ENCODE measurements at regions not wholly inside any gene's neighbourhood (a gene's known extent, or its start where the extent isn't known, plus 50 kb on each side); places are given as distances from the start of the nearest gene placed in this dataset.

DNA sequence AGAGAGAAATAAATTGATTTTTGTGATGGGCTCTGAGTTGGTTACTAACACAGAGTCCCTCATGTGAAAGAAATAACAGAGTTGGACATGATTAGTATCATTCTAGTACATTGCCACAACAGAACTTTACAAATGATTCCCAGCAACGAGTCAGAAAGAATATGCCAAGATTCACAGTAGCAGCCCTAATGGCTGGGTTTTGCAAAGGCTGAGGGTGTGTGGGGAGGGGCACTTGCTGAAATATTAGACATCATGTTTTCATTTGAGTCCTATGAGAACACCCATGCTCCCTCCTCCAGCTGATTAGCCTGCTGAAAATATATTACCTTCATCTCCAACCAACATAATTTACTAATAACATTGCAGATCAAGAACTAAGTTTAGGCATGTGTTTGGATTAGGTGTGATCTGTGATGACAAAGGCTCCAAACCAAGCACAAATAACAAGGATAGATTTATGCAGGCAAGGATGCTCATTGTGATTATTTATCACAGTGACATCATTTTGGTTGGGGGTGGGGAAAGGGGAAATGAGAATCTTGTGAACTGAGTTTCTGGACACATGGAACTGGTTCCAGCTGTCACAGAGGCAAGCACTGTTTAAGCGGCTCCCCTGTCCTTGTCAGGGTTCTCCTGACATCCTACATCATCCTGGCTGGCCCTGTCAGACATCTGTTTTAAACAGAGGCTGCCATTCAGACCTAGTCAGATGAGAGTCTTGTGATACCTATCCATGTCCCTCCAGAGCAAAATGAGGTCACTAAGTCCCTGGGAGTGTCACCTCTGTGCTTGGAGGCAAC is 205.8 kb upstream of the NCKAP5 start:
- DNase-seq = no peak

DNA sequence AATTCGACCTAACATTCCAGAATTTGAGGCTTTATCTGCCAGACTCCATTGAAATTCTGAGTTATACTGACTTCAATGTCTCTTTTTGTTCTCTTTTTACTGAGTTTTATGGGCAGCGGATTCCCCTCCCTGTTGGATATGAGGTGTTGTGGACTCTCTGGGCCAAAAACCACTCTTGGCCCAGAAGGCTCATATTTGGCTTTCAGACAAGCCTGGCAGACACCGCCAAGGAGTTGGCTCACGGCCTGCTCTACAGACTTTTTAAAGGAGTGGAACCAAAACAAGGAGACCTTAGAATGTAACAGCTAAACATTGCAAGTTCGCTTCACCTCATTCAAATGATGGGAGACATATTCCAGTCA is 206.4 kb upstream of the NCKAP5 start:
- DNase-seq = no peak

DNA sequence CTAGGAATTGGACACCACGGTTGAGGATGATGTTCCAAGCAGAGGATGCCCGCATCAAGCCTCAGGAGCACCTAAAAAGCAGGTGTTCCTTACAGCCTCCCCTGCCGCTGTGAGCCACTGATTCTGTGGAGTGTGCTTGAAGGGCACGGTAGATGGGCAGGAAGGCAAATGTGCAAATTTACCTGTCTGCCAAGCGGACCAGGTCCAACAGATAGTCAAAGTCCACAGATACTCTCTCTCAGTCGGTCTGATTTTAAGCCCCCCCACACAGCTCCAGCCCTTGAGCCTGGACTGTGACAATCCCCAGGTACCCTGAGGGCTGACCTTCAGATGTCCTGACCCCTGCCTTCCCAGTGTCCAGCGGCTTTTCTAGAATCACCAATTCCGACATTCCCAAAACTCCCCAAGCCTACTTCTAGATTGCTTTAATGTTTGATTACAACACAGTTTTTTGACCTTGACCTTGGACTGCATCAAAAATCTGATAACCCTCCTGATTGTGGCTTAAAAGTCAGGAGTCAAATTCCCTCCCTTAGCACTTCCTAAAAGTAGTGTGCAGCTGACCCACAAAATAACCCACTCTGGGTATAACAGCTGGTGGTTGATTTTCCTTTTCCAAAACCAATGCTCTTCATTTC is 208.8 kb upstream of the NCKAP5 start:
- DNase-seq = no peak

DNA sequence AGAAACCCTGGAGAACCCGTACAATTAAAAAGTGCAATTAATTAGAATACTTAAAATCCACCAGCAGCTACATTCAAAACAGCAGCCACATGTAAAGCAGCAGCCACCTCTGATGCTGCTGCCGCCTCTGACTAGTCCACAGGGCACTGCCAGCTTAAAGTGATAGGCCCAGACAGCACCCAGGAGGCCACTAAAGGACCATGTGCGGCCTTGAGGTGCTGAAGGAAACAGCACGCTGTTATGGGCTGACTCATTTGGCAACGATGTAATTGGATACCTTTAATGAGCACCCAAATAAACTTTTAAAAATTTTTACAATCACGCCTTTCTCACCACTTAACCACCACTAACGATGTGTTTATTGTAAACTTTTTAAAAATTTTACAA is 209.3 kb upstream of the NCKAP5 start:
- DNase-seq = no peak

DNA sequence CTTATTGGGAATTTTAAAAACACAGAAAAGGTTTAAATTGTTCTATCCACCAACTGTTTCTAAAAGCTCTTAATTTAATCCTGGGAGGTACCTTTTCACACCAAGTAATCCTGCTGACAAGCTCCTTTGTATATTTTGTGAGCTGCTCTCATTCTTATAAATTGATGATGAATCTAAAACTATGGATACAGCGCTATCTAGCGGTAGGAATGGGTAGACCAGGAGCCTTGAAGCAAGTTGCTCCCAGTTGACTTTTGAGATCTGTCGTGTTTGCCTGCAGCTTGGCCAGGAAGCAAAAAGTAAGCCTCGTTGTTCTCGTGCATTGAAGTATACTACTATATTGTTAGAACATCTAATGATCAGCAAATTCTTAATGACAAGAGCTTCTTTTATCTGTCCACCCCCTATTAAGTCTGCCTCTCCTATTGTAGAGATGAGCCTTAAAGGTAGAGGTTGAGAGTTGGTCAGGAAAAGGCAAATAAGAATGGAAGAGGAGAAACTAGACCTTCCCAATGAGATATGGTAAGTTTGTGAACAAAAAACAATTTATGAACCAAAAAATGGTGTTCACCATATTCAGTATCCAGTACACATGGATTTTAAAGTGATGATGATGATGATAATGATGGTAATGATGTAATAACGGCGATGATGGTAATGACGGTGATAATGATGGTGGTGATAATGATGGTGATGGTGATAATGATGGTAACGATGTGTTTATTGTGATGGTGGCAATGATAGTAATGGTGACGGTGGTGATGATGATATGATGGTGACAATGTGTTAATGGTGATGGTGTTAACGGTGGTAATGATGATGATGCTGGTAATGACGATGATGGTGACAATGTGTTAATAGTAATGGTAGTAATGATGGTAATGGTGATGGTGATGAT is 212.1 kb upstream of the NCKAP5 start:
- DNase-seq = peak; percentile 86

DNA sequence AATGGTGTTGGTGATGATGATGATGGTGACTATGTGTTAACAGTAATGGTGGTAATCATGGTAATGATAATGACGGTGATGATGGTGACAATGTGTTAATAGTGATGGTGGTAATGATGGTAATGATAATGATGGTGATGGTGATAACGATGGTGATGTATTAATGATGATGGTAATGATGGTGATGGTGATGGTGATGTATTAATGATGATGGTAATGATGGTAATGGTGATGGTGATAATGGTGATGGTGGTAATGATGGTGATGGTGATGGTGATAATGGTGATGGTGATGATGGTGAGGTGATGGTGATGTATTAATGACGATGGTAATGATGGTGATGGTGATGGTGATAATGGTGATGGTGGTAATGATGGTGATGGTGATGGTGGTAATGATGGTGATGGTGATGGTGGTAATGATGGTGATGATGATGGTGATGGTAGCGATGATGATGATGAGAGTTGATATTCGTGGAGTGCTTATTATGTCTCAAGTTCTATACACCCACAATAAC is 212.8 kb upstream of the NCKAP5 start:
- no peak for DNase-seq

DNA sequence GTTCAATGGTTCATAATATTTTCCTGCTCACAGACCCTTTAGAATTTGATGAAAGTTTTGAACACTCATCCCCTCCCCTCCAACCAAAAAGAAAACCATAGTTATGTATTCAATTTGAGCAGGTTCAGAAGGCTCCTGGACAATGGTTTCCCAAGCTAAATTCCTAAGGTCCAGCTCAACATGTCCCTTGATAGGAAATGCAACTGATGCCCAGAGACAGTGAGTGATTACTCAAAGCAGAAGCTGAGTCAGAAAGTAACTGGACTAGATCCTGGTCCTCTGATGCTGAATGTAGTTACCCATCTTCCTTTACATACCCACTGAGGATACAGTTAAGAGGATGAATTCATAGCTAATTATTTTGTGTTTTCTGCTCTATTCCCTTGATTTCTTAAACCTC is 218.9 kb upstream of the NCKAP5 start:
- DNase-seq = no peak

DNA sequence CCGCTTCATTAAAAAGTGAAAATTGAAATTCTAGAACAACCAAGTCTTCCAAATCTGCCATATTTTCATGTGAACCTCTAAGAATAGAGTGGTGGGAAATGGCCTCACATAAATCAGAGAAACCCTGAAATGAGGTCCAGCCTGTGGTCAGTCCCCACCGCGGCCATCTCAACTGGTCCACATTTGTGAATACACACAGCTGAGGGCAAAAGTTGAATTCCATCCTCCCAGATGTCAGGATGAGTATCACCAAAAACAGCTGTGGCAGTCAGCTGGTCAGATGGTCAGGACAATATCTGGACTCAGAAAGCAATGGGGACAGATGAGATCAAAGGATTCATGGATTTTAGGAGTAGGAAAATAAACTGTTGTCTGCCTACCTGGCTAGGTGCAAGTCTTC is 219.4 kb upstream of the NCKAP5 start:
- no peak for DNase-seq

DNA sequence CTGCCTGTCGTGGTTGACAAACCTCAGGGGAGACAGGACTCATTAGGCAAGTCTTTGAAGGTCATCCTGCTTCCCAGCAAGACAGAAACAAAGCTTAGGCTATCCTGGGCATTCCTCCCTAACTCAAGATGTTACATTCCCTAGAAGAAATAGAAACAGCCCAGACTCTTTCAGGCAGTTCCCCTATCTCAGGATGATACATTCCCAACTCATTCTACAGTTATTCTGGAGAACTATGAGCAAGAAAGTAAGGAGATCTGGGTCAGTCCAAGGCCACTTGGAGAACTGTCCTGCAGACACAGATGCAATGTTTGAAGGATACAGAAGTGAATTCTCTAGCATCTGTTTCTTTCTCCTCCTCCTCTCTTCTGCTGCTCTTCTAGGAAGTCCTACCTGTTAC is 220.1 kb upstream of the NCKAP5 start:
- no peak for DNase-seq

DNA sequence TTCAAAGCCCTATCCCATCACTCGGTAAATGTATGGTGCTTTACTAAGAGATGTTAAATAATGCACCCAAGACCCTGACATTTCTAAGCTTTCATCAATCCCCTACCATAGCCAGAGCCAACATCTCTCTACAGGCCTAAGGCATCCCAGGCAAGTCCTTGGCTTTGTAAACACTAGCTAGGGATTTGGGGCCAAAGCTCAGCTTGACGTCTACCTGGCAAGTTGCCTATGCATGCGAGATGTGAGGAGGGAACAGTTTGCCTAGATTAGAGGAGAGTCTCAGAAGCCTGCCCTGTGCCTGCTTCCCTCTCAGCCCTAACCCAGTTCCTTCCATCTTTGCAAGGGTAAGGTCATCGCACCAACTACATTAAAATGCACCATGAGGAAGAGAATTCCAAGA is 221.5 kb upstream of the NCKAP5 start:
- DNase-seq = no peak

DNA sequence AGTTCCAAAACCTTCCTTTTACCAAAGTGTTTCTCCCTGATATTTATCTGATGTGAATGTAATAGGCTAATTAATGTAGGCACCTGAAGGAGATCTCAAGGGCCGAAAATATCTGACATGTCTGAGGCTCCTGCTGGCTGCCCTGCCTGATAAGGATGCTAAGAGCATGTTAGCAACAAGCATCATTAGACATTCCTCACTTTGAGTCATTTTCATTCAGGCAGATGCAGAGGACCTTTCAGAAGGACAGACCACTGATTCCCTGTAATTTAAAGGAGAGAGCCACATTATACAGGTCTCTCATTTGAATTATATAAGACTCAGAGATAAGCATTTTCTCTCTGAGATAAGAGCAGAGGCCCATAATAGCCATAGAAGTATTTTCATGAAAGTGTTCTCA is 222.4 kb upstream of the NCKAP5 start:
- DNase-seq = no peak

DNA sequence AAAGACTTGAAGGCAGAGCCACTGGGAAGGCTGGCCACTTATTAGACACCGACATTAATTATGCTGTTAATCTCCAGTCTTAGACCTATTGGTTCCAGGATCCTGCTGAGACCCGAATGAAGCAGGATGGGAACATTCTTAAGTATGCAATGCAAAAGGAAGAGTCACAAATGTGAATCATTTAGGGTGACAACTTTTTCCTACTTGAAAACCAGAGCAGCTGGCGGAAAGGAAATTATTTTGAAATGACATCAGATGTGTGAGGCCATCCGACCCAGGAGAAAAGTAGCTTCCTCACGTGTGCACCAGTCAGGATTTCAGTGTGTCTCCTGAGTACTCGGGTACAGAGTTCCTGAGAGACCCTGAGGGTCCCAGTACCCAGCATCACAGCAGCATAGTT is 222.9 kb upstream of the NCKAP5 start:
- no peak for DNase-seq

DNA sequence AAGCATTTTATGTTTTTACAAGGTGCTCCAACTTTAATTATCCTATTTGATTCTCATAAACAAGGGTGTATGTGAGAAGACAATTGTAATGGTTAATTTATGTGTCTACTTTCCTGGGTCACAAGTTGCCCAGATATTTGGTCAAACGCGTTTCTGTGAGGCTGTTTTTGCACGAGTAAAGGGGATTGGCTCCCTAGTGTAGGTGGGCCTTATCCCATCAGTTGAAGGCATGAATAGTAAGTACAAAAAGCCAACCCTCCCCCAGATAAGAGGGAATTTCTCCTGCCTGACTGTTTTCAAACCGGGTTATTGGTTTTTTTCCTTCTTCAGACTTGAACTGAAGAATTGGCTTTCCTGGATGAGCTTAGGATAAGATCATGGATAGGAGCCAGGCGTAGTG is 224.0 kb upstream of the NCKAP5 start:
- no peak for DNase-seq

DNA sequence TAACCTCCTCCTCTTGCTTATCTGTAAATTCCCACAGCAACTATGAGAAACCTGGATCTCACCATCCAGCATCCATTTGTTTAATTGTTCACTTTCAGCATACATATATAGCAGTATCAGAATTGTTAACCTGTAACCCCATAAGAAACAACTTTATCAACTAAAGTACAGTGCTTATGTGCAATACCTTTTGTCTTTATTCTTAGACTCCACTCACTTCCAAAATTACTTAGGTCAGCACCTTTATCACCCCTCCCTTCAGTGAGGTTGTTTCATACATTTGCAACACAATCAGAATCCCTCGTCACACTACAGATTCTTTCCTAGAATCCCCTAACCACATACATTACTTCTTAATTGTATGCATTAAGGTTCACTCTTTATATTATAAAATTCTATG is 225.9 kb upstream of the NCKAP5 start:
- DNase-seq = no peak

DNA sequence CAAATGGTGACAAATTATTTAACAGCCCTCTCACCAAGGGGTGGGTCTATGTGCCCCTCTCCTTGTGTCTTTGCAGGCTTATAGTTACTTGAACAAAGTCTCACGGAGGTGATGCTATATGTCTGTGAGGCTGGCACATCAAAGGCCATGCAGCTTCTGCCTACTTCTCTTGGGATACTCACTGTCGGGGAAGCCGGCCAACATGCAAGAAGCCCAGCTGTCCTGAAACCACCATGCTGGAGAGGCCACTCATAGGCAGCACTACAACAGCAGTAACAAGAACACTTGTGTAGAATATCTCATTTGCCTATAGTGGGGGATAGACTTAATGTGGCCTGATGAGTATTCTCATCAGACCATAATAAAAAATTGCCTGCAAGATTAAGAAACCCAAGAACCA is 233.7 kb upstream of the NCKAP5 start:
- DNase-seq = no peak

DNA sequence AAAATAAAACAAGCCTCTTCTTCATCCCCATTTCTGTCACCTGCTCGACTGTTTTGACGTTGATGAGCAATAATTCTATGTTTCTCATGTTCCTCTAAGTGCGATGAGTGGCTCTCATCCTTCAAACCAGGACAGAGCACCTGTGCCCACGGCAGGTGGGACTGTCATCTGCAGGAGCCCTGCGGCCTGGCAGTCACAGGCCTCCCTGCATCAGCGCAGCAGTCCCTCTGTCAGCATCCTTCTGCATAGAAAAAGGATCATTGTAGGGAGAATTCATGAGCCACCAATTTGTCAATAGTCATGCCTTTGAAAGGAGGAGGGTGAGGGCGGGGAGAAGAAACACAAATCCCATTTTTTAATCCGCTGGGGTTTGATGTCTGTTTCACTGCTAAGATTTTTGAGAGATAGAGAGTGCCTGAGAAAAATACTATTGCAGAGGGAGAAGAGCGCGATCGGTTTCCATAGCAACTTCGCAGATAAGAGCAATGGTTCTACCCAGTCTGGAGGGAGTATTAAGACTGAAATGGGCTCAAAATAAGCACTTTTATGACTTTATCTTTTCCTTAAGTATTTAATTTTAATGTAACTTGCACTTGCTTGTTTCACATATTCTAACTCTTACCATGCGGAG is 234.3 kb upstream of the NCKAP5 start:
- DNase-seq = no peak

DNA sequence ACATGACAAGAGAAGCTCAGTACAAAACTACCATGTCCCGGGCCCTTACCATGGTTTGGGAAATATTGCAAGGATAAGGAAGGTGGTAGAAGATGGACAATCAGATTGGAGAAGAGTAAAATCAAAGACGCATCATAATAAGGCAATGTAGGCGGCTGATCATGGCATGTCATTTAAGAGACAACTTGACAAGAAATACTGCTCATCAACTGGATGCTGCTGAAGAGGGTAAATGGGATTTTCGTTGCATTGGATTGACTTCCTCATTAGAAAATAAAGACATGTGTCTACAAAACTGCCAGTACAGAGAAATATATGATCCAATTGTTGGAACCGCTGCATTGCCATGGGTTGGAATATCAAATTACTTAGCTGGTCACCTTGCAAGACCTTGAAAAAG is 238.3 kb upstream of the NCKAP5 start:
- DNase-seq = no peak

DNA sequence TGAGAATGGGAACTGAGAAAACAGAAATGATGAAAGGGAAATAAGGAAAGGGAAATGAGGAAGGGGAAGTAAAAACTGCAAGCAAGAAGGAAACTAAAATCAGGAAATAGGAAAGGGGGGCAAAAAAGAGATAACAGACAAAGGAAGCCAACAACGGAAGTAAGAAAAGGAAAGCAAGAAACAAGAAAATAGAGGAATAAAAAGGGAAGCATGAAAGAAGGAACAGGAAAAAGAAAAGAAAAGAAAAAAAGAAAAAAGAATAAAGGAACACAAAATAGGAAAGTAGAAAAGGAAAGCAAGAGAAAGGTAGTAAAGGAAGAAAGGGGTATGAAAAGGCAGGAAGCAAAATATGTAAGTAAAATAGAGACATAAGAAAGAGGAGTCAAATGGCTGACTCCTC is 241.2 kb upstream of the NCKAP5 start:
- DNase-seq = no peak

DNA sequence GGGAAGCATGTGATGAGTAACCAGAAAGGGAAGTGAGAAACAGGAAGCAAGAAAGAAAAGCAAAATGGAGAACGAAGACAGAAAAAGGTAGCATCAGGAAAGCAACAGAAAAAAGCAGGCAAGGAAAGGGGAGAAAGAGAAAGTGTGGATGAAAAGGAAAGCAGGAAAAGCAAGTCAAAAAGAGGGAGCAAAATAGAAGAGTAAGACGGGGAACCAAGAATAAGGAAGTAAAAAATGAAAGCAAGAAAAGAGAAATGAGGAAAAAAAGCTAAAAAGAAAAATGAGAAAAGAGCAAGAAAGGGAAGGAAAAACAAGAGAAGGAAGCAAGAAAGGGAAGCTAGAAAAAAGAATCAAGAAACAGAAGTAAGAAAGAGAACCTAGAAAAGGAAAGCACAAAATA is 242.3 kb upstream of the NCKAP5 start:
- no peak for DNase-seq

DNA sequence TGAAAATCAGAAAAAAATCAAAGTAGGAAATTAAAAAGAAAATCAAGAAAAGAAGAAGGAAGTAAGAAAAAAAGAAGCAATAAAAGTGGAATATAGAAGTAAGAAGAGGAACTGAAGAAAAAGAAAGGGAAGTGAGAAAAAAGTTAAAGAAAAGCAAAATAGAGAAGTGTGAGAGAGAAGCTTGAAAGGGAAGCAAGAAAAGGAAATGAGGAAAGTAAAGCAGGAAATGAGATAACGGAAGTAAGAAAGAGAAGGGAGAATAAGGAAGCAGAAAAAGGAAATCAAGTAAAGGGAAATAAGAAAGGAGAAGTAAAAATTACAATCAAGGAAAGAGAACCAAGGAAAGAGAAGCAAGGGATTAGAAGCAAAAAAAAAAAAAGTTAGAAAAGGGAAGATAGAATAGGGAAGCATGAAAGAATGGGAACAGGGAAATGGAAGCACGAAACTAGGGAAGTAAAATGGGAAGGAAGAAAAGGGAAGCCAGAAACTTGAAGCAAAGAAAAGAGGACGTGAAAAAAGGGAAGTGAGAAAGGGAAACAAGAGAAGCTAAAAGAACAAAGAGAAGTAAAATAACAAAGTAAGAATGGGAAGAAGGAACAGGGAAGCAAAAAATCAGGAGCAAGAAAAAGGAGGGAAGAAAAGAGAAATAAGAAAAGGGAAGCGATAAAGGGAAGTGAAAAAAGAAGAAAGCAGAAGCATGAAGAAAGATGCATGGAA is 243.3 kb upstream of the NCKAP5 start:
- no peak for DNase-seq

DNA sequence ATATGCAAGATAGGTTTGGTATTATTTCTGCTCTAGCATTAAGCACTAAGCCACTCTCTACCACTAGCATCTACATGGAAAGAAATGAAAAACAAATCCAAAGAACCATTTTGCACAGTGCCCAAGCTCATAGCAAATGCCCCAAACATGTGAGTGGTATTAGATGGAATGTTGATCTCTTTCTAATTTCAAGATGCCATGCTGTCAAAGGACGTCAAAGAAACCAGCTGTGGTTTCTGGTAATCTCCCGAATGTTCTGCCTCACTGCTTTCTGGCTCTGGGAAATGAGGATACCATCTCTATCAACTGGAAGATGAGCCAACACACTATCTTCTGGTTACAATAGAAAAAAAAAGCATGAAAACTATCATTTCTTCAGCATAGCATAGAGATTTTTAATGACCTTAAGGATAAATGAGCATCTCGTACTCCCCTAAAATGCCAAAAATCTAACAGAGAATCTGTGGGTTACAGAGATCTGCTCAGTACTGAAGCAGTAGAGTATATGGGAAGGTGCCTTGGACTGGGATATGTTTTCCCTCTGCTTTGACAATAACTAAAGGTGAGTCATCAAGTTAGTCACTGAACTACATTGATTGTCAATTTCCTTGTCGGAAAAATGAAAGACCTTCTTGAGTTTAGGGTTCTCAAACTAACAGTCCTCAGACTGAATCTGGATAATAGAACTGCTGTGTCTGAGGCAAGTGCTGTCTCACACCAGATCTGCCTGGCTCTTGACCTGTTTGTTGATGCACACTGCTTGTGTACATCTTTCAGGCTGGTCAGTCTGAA is 244.8 kb upstream of the NCKAP5 start:
- no peak for DNase-seq

DNA sequence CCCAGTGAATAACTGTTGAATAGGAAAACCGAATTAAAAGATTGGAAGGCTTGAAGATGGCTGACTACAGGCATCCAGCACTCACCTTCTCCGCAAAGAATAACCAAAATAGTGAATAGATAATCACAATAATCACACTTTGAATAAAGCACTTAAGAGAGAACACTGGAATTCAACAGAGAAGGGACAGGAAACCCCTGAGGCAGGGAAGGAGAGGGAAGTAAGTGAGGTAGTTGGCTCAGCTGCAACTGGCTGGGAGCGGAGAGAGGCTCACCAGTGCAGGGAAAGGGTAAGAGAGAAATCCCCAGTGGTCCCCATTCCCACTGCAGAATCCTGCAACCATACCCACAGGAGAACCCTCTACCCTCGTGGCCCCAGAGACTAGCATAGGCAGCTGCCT is 246.6 kb upstream of the NCKAP5 start:
- DNase-seq = no peak
